Left lung (tissue), 4 donors: ENCODE measurements at regions not wholly inside any gene's neighbourhood (a gene's known extent, or its start where the extent isn't known, plus 50 kb on each side); places are given as distances from the start of the nearest gene placed in this dataset.

Source experiments
- ATAC-seq: fragments of 200-7000 bp; cut with Tn5 transposase; one replicate; pipeline ENCODE4 v1.9.1; 2020; ENCODE audit warnings: moderate library complexity
- DNase-seq, 4 donors: peaks; one replicate each; pipeline ENCODE4 v3.0.0-alpha.2; 2013 to 2020
- H3K27ac ChIP-seq, 2 donors: fragments of 200-600 bp; sonication (generic) in 1 of 2; one replicate each; pipeline versions ENCODE4 v1.5.0 to v1.8.0; 2020 to 2021
- H3K27me3 ChIP-seq, 2 donors: fragments of 200-600 bp; sonication (generic) in 1 of 2; one replicate each; pipeline versions ENCODE4 v1.5.0 to v1.8.0; 2020 to 2021
- H3K36me3 ChIP-seq, 2 donors: fragments of 200-600 bp; sonication (generic) in 1 of 2; one replicate each; pipeline versions ENCODE4 v1.5.0 to v1.8.0; 2020 to 2021
- H3K4me1 ChIP-seq, 2 donors: fragments of 200-600 bp; one replicate each; pipeline ENCODE4 v1.8.0; 2021
- H3K4me3 ChIP-seq, 2 donors: fragments of 200-600 bp; sonication (generic) in 1 of 2; one replicate each; pipeline versions ENCODE4 v1.5.0 to v1.8.0; 2020 to 2021; ENCODE audit warnings: mild to moderate bottlenecking in 1 of 2
- H3K9me3 ChIP-seq, 2 donors: fragments of 200-600 bp; sonication (generic) in 1 of 2; one replicate each; pipeline versions ENCODE4 v1.5.0 to v1.8.0; 2020 to 2021
- intact Hi-C, 2 donors: fragments of 100-400 bp; cut with DNase I; formaldehyde crosslinking; loops; one replicate each; pipeline versions ENCODE4 v1.11.2 to v1.14.2; 2022
- TF ChIP-seq, protein P1 (sequence below), 2 donors: fragments of 200-600 bp; sonication (generic) in 1 of 2; IDR thresholded peaks; one replicate each; pipeline versions ENCODE4 v1.5.0 to v1.8.0; 2021; ENCODE audit warnings: antibody characterized with exemption in 2 of 2
- donor health status: DM: no; HTN: yes; CAD: no.
- donor health status: DM: no; HTN: no; CAD: no.

DNA sequence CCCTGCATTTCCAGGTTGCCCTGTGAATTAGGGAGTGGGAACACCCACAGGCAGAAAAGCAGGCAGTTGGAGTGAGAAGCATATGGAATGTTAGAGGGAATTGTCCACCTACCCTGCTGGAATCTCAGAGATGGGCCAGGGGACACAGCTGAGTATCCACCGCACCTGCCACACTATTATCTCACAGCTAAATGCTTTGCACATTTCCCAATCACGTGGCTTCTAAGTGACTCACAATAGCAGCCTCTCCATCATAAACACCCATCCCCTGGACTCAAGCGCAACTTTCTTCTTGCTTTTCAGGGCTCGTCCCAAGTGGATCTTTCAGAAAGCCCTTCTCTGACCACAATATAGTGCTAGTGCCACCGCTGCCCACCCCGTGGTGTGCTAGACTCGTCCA, 389.0 kb upstream of the LMCD1 start:
- intact Hi-C loops, result no loop called here
- no peaks in the 10 kb centered on the region for H3K9me3 ChIP-seq
- ATAC-seq, result no peak

GRCh38 chr3:8113626-8114025, 388.0 kb upstream of the LMCD1 start:
- no peak for DNase-seq
- Histone ChIP-seq H3K36me3 (no peaks in the 10 kb centered on the region), H3K4me1 (peaks cover 0 to 4% of the 10 kb centered on the region in 2 donors), H3K27ac (no peak overlapping the region), H3K9me3 (no peaks in the 10 kb centered on the region), H3K4me3 (no peak overlapping the region), H3K27me3 (no peaks in the 10 kb centered on the region)
- TF ChIP-seq, protein P1, sequence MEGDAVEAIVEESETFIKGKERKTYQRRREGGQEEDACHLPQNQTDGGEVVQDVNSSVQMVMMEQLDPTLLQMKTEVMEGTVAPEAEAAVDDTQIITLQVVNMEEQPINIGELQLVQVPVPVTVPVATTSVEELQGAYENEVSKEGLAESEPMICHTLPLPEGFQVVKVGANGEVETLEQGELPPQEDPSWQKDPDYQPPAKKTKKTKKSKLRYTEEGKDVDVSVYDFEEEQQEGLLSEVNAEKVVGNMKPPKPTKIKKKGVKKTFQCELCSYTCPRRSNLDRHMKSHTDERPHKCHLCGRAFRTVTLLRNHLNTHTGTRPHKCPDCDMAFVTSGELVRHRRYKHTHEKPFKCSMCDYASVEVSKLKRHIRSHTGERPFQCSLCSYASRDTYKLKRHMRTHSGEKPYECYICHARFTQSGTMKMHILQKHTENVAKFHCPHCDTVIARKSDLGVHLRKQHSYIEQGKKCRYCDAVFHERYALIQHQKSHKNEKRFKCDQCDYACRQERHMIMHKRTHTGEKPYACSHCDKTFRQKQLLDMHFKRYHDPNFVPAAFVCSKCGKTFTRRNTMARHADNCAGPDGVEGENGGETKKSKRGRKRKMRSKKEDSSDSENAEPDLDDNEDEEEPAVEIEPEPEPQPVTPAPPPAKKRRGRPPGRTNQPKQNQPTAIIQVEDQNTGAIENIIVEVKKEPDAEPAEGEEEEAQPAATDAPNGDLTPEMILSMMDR (IDR thresholded peaks at IDR 0.05), result no peak
- intact Hi-C loops, result no loop called here
- ATAC-seq, result no peak

More for the DNA sequence above, 389.0 kb upstream of the LMCD1 start:
- Histone ChIP-seq H3K4me3 (no peak overlapping the region), H3K27ac (no peak overlapping the region), H3K36me3 (no peaks in the 10 kb centered on the region), H3K27me3 (no peaks in the 10 kb centered on the region), H3K4me1 (peaks cover 0 to 4% of the 10 kb centered on the region in 2 donors)
- TF ChIP-seq, protein P1 (IDR thresholded peaks at IDR 0.05), result no peak
- DNase-seq, result no peak

GRCh38 chr3:8128686-8129085, 372.9 kb upstream of the LMCD1 start:
- DNase-seq, result no peak
- TF ChIP-seq, protein P1 (IDR thresholded peaks at IDR 0.05), result no peak
- Histone ChIP-seq H3K9me3 (peaks cover 0 to 6% of the 10 kb centered on the region in 2 donors), H3K4me3 (no peak overlapping the region), H3K36me3 (no peaks in the 10 kb centered on the region), H3K27ac (no peak overlapping the region), H3K4me1 (no peaks in the 10 kb centered on the region), H3K27me3 (no peaks in the 10 kb centered on the region)
- intact Hi-C loops, result no loop called here
- ATAC-seq, result no peak

- H3K27me3 ChIP-seq, result no peaks in the 10 kb centered on the region
- ATAC-seq, result no peak
- H3K9me3 ChIP-seq, result peaks cover 0 to 2% of the 10 kb centered on the region in 2 donors
- H3K36me3 ChIP-seq, result no peaks in the 10 kb centered on the region
- no peak overlapping the region for H3K27ac ChIP-seq
- intact Hi-C loops, result no loop called here
- TF ChIP-seq, protein P1 (IDR thresholded peaks at IDR 0.05), result no peak
- H3K4me1 ChIP-seq, result no peaks in the 10 kb centered on the region
- DNase-seq, result no peak
- no peak overlapping the region for H3K4me3 ChIP-seq
Observed at GRCh38 chr3:8136553-8136952, 365.1 kb upstream of the LMCD1 start.

DNA sequence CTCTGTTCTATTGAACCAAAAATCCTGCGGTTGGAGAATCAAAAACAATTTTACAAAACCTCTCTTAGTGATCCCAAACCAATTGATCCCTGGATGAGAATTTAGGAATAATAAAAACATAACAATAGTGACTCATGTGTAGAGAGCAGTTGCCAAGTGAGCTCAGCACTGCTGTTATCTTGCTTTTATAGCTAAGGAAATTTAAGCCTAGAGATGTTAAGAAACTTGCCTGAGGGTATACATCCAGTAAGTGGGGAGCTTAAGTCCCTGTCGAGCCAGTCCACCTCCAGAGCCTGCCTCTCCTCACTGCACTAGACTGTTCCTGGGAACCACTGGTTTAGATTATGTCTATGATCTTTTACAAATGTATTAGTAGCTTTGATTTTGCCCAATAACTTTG, 358.4 kb upstream of the LMCD1 start:
- no peak for ATAC-seq
- Histone ChIP-seq H3K4me3 (no peak overlapping the region), H3K9me3 (no peaks in the 10 kb centered on the region), H3K36me3 (no peaks in the 10 kb centered on the region), H3K4me1 (no peaks in the 10 kb centered on the region), H3K27me3 (no peaks in the 10 kb centered on the region), H3K27ac (no peak overlapping the region)
- TF ChIP-seq, protein P1 (IDR thresholded peaks at IDR 0.05), result no peak
- no peak for DNase-seq
- intact Hi-C loops, result no loop called here
